K562 (cell line): ENCODE measurements at regions not wholly inside any gene's neighbourhood (a gene's known extent, or its start where the extent isn't known, plus 50 kb on each side); places are given as distances from the start of the nearest gene placed in this dataset.

Source experiments
- ATAC-seq: fragments of 200-7000 bp; cut with Tn5 transposase; 3 replicates; pipeline ENCODE4 v1.9.1; 2020; ENCODE audit warnings: moderate library complexity
- BruUV-seq: library from RNA; stranded (reverse); fragments of 400-500 nt; replicated peaks from 2 replicates; lab custom pipeline; 2021; lab: Mats Ljungman, UMichigan
- CTCF ChIA-PET: fragments of 300-600 bp; formaldehyde crosslinking; extraction: SDS; loops from one replicate; lab custom pipeline; 2021; ENCODE audit warnings: low intra/inter-chr PET ratio; lab: Yijun Ruan, JAX
- POLR2A ChIA-PET: fragments of 300-600, 350-650 bp; sonication (Branson Sonifier 250); formaldehyde crosslinking; extraction: SDS; loops from one replicate; lab custom pipeline; 2021; ENCODE audit warnings: antibody characterized with exemption, inconsistent platforms; lab: Yijun Ruan, JAX
- DNase-seq, 4 experiments: peaks; one replicate each; pipeline versions ENCODE4 v3.0.0 to v3.0.0-alpha.2; 2011 to 2018; ENCODE audit warnings: low spot score in 3 of 4, mixed read lengths in 3 of 4; ENCODE audit errors: extremely low read depth in 1 of 4
- FAIRE-seq: peaks from 2 replicates; lab custom pipeline; 2011; peaks lifted over from hg19 to GRCh38; lab: Jason Lieb, UNC
- H2AFZ ChIP-seq: 2 replicates; pipeline ENCODE4 v1.6.0; 2011; ENCODE audit warnings: low read depth, low read length, control low read depth, inconsistent platforms
- H3K27ac ChIP-seq: fragments of 200-600 bp; 3 replicates; pipeline ENCODE4 v1.8.0; 2011; ENCODE audit warnings: low read depth, mild to moderate bottlenecking, control low read depth, inconsistent platforms, low read length, moderate library complexity, mixed read lengths; ENCODE audit errors: extremely low read depth
- H3K27me3 ChIP-seq, 2 experiments: fragments of 300-600 bp in 1 of 2; 2 replicates in 1 of 2; 3 replicates in 1 of 2; pipeline versions ENCODE4 v1.6.0 to v1.8.0; 2011; ENCODE audit warnings: inconsistent platforms in 2 of 2, low read length in 2 of 2, mild to moderate bottlenecking in 1 of 2, mixed read lengths in 1 of 2, moderate library complexity in 1 of 2; ENCODE audit not compliant: control insufficient read depth in 2 of 2, insufficient read depth in 2 of 2
- H3K36me3 ChIP-seq: fragments of 300-600 bp; 3 replicates; pipeline ENCODE4 v1.8.0; 2011; ENCODE audit warnings: mild to moderate bottlenecking, low read length, inconsistent platforms; ENCODE audit not compliant: control insufficient read depth, insufficient read depth
- H3K4me1 ChIP-seq, 2 experiments: fragments of 200-600 bp in 1 of 2; replicated peaks in 1 of 2; 2 replicates in 1 of 2; 3 replicates in 1 of 2; pipeline versions ENCODE4 v1.5.1 to v1.8.0; 2011; ENCODE audit warnings: inconsistent platforms in 2 of 2, low read length in 2 of 2, mild to moderate bottlenecking in 1 of 2, mixed read lengths in 1 of 2, moderate library complexity in 1 of 2; ENCODE audit not compliant: control insufficient read depth in 2 of 2, insufficient read depth in 2 of 2
- H3K4me2 ChIP-seq: 2 replicates; pipeline ENCODE4 v1.6.1; 2011; ENCODE audit warnings: low read length, control low read depth, inconsistent platforms, mixed read lengths; ENCODE audit not compliant: insufficient read depth
- H3K4me3 ChIP-seq: fragments of 200-600 bp; sonication (generic), shearing (Covaris generic); 2 replicates; pipeline ENCODE4 v1.5.1; 2016; ENCODE audit warnings: control low read depth, inconsistent platforms
- H3K79me2 ChIP-seq: fragments of 200-600 bp; 3 replicates; pipeline ENCODE4 v1.8.0; 2011; ENCODE audit warnings: low read length, inconsistent platforms; ENCODE audit not compliant: control insufficient read depth, insufficient read depth
- H3K9ac ChIP-seq, 2 experiments: 2 replicates each; pipeline versions ENCODE4 v1.6.0 to v1.6.1; 2011; ENCODE audit warnings: low read depth in 2 of 2, low read length in 2 of 2, control low read depth in 1 of 2, inconsistent platforms in 1 of 2, mild to moderate bottlenecking in 1 of 2, mixed read lengths in 1 of 2; ENCODE audit not compliant: insufficient read depth in 1 of 2
- H3K9me1 ChIP-seq: one replicate; pipeline ENCODE4 v1.6.0; 2011; ENCODE audit warnings: inconsistent platforms, mild to moderate bottlenecking, low read length, moderate library complexity; ENCODE audit not compliant: control insufficient read depth, insufficient read depth
- H3K9me3 ChIP-seq: replicated peaks from 2 replicates; pipeline ENCODE4 v1.5.1; 2011; ENCODE audit warnings: low read depth, low read length, inconsistent platforms; ENCODE audit not compliant: control insufficient read depth, insufficient read depth
- H4K20me1 ChIP-seq: replicated peaks from 2 replicates; pipeline ENCODE4 v1.6.1; 2011; ENCODE audit warnings: low read length, inconsistent platforms, mixed read lengths; ENCODE audit not compliant: control insufficient read depth, insufficient read depth
- BHLHE40 ChIP-seq: IDR thresholded peaks from 2 replicates; pipeline ENCODE4 v1.6.1; 2011; ENCODE audit warnings: low read length, improper control_type of control experiment
- CAMTA2 ChIP-seq: fragments of 250-450 bp; sonication (Bioruptor Pico); conservative IDR thresholded peaks from 2 replicates; pipeline ENCODE4 v1.5.1; 2022
- MEIS2 ChIP-seq: fragments of 450-650 bp; IDR thresholded peaks from 2 replicates; pipeline ENCODE4 v1.6.1; 2014; ENCODE audit warnings: mild to moderate bottlenecking; ENCODE audit not compliant: partially characterized antibody
- MYNN ChIP-seq, 2 experiments: sonication (generic); formaldehyde crosslinking in 1 of 2; IDR thresholded peaks; 2 replicates each; pipeline versions ENCODE4 v1.5.0 to v1.6.1; 2016 to 2020; ENCODE audit warnings: antibody characterized with exemption in 1 of 2, missing genetic modification reagents in 1 of 2
- NFE2L1 ChIP-seq: fragments of 450-650 bp; IDR thresholded peaks from 2 replicates; pipeline ENCODE4 v1.6.1; 2016; ENCODE audit warnings: missing genetic modification characterization, low read depth, mild to moderate bottlenecking, missing compliant biosample characterization, moderate library complexity, borderline replicate concordance
- PATZ1 ChIP-seq: fragments of 250-450 bp; sonication (Bioruptor Pico); IDR thresholded peaks from 2 replicates; pipeline ENCODE4 v1.5.0; 2020; ENCODE audit warnings: mild to moderate bottlenecking, borderline replicate concordance
- SOX6 ChIP-seq: fragments of 450-650 bp; IDR thresholded peaks from 2 replicates; pipeline ENCODE4 v1.6.1; 2014; ENCODE audit warnings: mild to moderate bottlenecking
- TAF1 ChIP-seq: IDR thresholded peaks from 2 replicates; pipeline ENCODE4 v1.6.1; 2011; ENCODE audit warnings: mild to moderate bottlenecking, low read length, moderate library complexity; ENCODE audit not compliant: insufficient read depth, control insufficient read depth, severe bottlenecking; ENCODE audit errors: extremely low read depth
- ZNF354B ChIP-seq: fragments of 250-450 bp; sonication (Bioruptor Pico); IDR thresholded peaks from 2 replicates; pipeline ENCODE4 v1.4.0; 2020
- WGBS: fragments of 100-300 bp; shearing (Covaris generic); methylation state at CpG from one replicate; pipeline ENCODE4 v1.1.6; 2016; ENCODE audit warnings: low coverage, mixed read lengths; ENCODE audit not compliant: insufficient coverage; ENCODE audit errors: missing lambda C conversion rate; 5-methylcytosine and 5-hydroxymethylcytosine counted together
- in situ Hi-C: fragments of 300-500 bp; cut with MboI; formaldehyde crosslinking; loops from 4 replicates; pipeline ENCODE4 v1.15.0; 2018; ENCODE audit warnings: inconsistent platforms, mixed read lengths
- intact Hi-C: fragments of 100-400 bp; cut with micrococcal nuclease; formaldehyde crosslinking; loops from 2 replicates; pipeline ENCODE4 v1.14.2; 2022
- TF ChIP-seq, protein P1 (sequence below), 2 experiments: IDR thresholded peaks in 1 of 2; conservative IDR thresholded peaks in 1 of 2; 2 replicates each; pipeline ENCODE4 v1.6.1; 2016; ENCODE audit warnings: low read depth in 2 of 2, mild to moderate bottlenecking in 1 of 2, missing compliant biosample characterization in 1 of 2, missing genetic modification characterization in 1 of 2, moderate library complexity in 1 of 2

- no peaks in the 10 kb centered on the region for H3K4me1 ChIP-seq
- H3K4me3 ChIP-seq, result no peak overlapping the region
- POLR2A ChIA-PET, result no interaction called here
- H3K27ac ChIP-seq, result no peak overlapping the region
- BruUV-seq, result no TSS peak
- no peaks in the 10 kb centered on the region for H3K9me1 ChIP-seq
- no peak overlapping the region for H3K9ac ChIP-seq
- intact Hi-C loops, result no loop called here
- CTCF ChIA-PET, result no interaction called here
- no peak overlapping the region for H2AFZ ChIP-seq
- WGBS, result 0% methylated on average over 8 of the region's 8 CpGs
- in situ Hi-C loops, result no loop called here
- H3K79me2 ChIP-seq, result no peaks in the 10 kb centered on the region
- 0 out of 2 replicates have a peak, but pooled peaks have one; percentile 13 for TF ChIP-seq SOX6
- TF ChIP-seq MEIS2, result peak; percentile 62
- no peak for TF ChIP-seq ZNF354B (CRISPR knock-in tag)
- no peak for TF ChIP-seq PATZ1 (CRISPR knock-in tag)
- TF ChIP-seq TAF1, result no peak
- no peak for TF ChIP-seq CAMTA2 (CRISPR knock-in tag)
- no peak for TF ChIP-seq MYNN (IDR thresholded peaks at IDR 0.05)
- no peak for TF ChIP-seq MYNN (CRISPR knock-in tag; IDR thresholded peaks at IDR 0.05)
- TF ChIP-seq, protein P1, sequence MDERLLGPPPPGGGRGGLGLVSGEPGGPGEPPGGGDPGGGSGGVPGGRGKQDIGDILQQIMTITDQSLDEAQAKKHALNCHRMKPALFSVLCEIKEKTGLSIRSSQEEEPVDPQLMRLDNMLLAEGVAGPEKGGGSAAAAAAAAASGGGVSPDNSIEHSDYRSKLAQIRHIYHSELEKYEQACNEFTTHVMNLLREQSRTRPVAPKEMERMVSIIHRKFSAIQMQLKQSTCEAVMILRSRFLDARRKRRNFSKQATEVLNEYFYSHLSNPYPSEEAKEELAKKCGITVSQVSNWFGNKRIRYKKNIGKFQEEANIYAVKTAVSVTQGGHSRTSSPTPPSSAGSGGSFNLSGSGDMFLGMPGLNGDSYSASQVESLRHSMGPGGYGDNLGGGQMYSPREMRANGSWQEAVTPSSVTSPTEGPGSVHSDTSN (CRISPR knock-in tag; IDR thresholded peaks at IDR 0.05; ENCODE audit: low read depth), result no peak
- TF ChIP-seq, protein P1 (tag; conservative IDR thresholded peaks at IDR 0.05; ENCODE audit: low read depth), result peak; percentile 66
- no peak for TF ChIP-seq NFE2L1 (tag)
- TF ChIP-seq BHLHE40, result no peak
- TF ChIP-seq, all 486 proteins: peak for 3
- no peak overlapping the region for H3K4me2 ChIP-seq
- H4K20me1 ChIP-seq, result no peaks in the 10 kb centered on the region
- no peaks in the 10 kb centered on the region for H3K36me3 ChIP-seq
- H3K9me3 ChIP-seq, result no peaks in the 10 kb centered on the region
- ATAC-seq (no peak), DNase-seq (no peak), FAIRE-seq (no peak)
- no peaks in the 10 kb centered on the region for H3K27me3 ChIP-seq
Observed at GRCh38 chr2:223538920-223539440, 63.2 kb downstream of the SCG2 start.
